ENCODE measurements at regions not wholly inside any gene's neighbourhood (a gene's known extent, or its start where the extent isn't known, plus 50 kb on each side); places are given as distances from the start of the nearest gene placed in this dataset.
A peak's percentile ranks its signal among the peaks of the same experiment; 100 is the strongest.

- DNase-seq = no peak
Measured at GRCh38 chr2:200725596-200725995, 86.1 kb upstream of the BZW1 start.

GRCh38 chr2:200728630-200729029, 83.1 kb upstream of the BZW1 start:
- DNase-seq = no peak

GRCh38 chr2:200730302-200730701, 81.4 kb upstream of the BZW1 start:
- DNase-seq = no peak

- no peak for DNase-seq
Measured at GRCh38 chr2:200730960-200731359, 80.8 kb upstream of the BZW1 start.

GRCh38 chr2:200732866-200733265, 78.8 kb upstream of the BZW1 start:
- DNase-seq = no peak

GRCh38 chr2:200733713-200734198, 78.0 kb upstream of the BZW1 start:
- no peak for DNase-seq

GRCh38 chr2:200735061-200735460, 76.6 kb upstream of the BZW1 start:
- no peak for DNase-seq

- DNase-seq = no peak
Measured at GRCh38 chr2:200736646-200737274, 75.0 kb upstream of the BZW1 start.

- no peak for DNase-seq
Measured at GRCh38 chr2:200737585-200737984, 74.1 kb upstream of the BZW1 start.

- DNase-seq = no peak
Measured at GRCh38 chr2:200738590-200738989, 73.1 kb upstream of the BZW1 start.

GRCh38 chr2:200740907-200741306, 70.8 kb upstream of the BZW1 start:
- no peak for DNase-seq

- no peak for DNase-seq
Measured at GRCh38 chr2:200741468-200742202, 70.1 kb upstream of the BZW1 start.

GRCh38 chr2:200742426-200742825, 69.3 kb upstream of the BZW1 start:
- no peak for DNase-seq

- DNase-seq = no peak
Measured at GRCh38 chr2:200743042-200743676, 68.6 kb upstream of the BZW1 start.

- DNase-seq = no peak
Measured at GRCh38 chr2:200744201-200744602, 67.5 kb upstream of the BZW1 start.

GRCh38 chr2:200746301-200746700, 65.4 kb upstream of the BZW1 start:
- no peak for DNase-seq

GRCh38 chr2:200747668-200748618, 63.8 kb upstream of the BZW1 start:
- DNase-seq = no peak

- DNase-seq = peak; percentile 73
Measured at GRCh38 chr2:200748779-200749178, 62.9 kb upstream of the BZW1 start.

- DNase-seq = peak; percentile 45
Measured at GRCh38 chr2:200749631-200750322, 61.9 kb upstream of the BZW1 start.

GRCh38 chr2:200750323-200750910, 61.3 kb upstream of the BZW1 start:
- DNase-seq = no peak

GRCh38 chr2:200751786-200752185, 59.9 kb upstream of the BZW1 start:
- no peak for DNase-seq

GRCh38 chr2:200752332-200752731, 59.4 kb upstream of the BZW1 start:
- no peak for DNase-seq

Data from MV-4-11 (cell line).